Right lobe of liver (tissue), 3 donors: ENCODE measurements at regions not wholly inside any gene's neighbourhood (a gene's known extent, or its start where the extent isn't known, plus 50 kb on each side); places are given as distances from the start of the nearest gene placed in this dataset.

Experiments
- microRNA-seq, 2 donors: library from miRNA; unstranded; fragments of <30 nt; microRNA quantifications; one replicate each; pipeline ENCODE4, GENCODE V29; 2019 to 2020
- small RNA-seq, 2 experiments: library from RNA; depleted of rRNA; stranded (forward); fragments of <200 nt; gene quantifications; one replicate each; pipeline ENCODE3, GENCODE V24; 2016
- donor health status: DM: no; HTN: no; CAD: no.
- donor health status: DM: no; HTN: yes; CAD: no.

Small RNA genes in the stretch of these regions (microRNA-seq; reads per million reads assigned to microRNA genes)
- 0 reads per million in 2 donors for gene MIR5011

Small RNA genes in the stretch of these regions (small RNA-seq; reads per million reads assigned to genes)
- 0 reads per million in 2 experiments for gene AC091042.1
- 0 reads per million in 2 experiments for gene MIR5011
- gene RNU6-1037P = 0 reads per million in 2 experiments
- 0 reads per million in 2 experiments for gene RPL31P9
